PC-3 (cell line): ENCODE measurements at regions not wholly inside any gene's neighbourhood (a gene's known extent, or its start where the extent isn't known, plus 50 kb on each side); places are given as distances from the start of the nearest gene placed in this dataset.

Experiments used
- CTCF ChIP-seq: fragments of 300-600 bp; sonication (generic); conservative IDR thresholded peaks from 2 replicates; pipeline ENCODE4 v1.5.1; 2017; ENCODE audit warnings: antibody characterized with exemption, low read depth, mild to moderate bottlenecking, low read length
- EZH2 ChIP-seq: fragments of 300-600 bp; sonication (generic); IDR thresholded peaks from one replicate; pipeline ENCODE4 v1.6.1; 2017; ENCODE audit warnings: antibody characterized with exemption, mild to moderate bottlenecking, low read length; ENCODE audit not compliant: unreplicated experiment
- EZH2phosphoT487 ChIP-seq: fragments of 300-600 bp; sonication (generic); IDR thresholded peaks from 2 replicates; pipeline ENCODE4 v1.6.1; 2018; ENCODE audit warnings: mild to moderate bottlenecking, antibody characterized with exemption, low read length, borderline replicate concordance

- TF ChIP-seq CTCF (no peak), EZH2 (no peak), EZH2phosphoT487 (no peak)
Measured at GRCh38 chr2:2579814-2580213, 248.7 kb upstream of the MYT1L start.
